Ovary (tissue), 7 donors: ENCODE measurements at regions not wholly inside any gene's neighbourhood (a gene's known extent, or its start where the extent isn't known, plus 50 kb on each side); places are given as distances from the start of the nearest gene placed in this dataset.

Source experiments
- DNase-seq, 5 donors: peaks; one replicate each; pipeline ENCODE4 v3.0.0-alpha.2; 2019 to 2020
- H3K27ac ChIP-seq, 2 donors: fragments of 200-600 bp; one replicate each; pipeline versions ENCODE4 v1.5.1 to v1.8.0; 2019 to 2022
- H3K27me3 ChIP-seq: fragments of 200-600 bp; one replicate; pipeline ENCODE4 v1.8.0; 2022
- H3K36me3 ChIP-seq: fragments of 200-600 bp; sonication (generic); one replicate; pipeline ENCODE4 v1.5.1; 2019
- H3K4me1 ChIP-seq: one replicate; pipeline ENCODE4 v1.8.1; 2013; ENCODE audit warnings: mild to moderate bottlenecking, moderate library complexity; ENCODE audit not compliant: insufficient read depth
- H3K4me3 ChIP-seq: fragments of 200-600 bp; sonication (generic); one replicate; pipeline ENCODE4 v1.5.1; 2017
- H3K9me3 ChIP-seq, 2 donors: fragments of 200-600 bp in 1 of 2; sonication (generic) in 1 of 2; one replicate each; pipeline versions ENCODE4 v1.5.1 to v1.8.1; 2013 to 2019; ENCODE audit warnings: mild to moderate bottlenecking in 1 of 2, moderate library complexity in 1 of 2
- EP300 ChIP-seq: sonication (generic); formaldehyde crosslinking; IDR thresholded peaks from one replicate; pipeline ENCODE4 v1.6.1; 2017; ENCODE audit warnings: antibody characterized with exemption
- POLR2A ChIP-seq: fragments of 450-650 bp; IDR thresholded peaks from one replicate; pipeline ENCODE4 v1.6.1; 2017; ENCODE audit warnings: antibody characterized with exemption, mild to moderate bottlenecking, moderate library complexity
- WGBS, 3 donors: extraction: QIAGEN DNeasy Blood & Tissue Kit in 1 of 3; methylation state at CpG; one replicate each; pipeline versions ENCODE4 v1.1.5 to v1.1.7; 2013 to 2017; 5-methylcytosine and 5-hydroxymethylcytosine counted together
- intact Hi-C, 4 donors: fragments of 100-400 bp; cut with DNase I; formaldehyde crosslinking; loops; one replicate each; pipeline versions ENCODE4 v1.11.0 to v1.15.1; 2022 to 2023
- TF ChIP-seq, protein P1 (sequence below), 3 donors: fragments of 450-650 bp in 2 of 3; fragments of 200-600 bp in 1 of 3; IDR thresholded peaks; one replicate each; pipeline versions ENCODE4 v1.5.1 to v1.8.0; 2016 to 2022; ENCODE audit warnings: antibody characterized with exemption in 3 of 3, mild to moderate bottlenecking in 1 of 3
- donor health status: DM: no; HTN: no; CAD: no; lungs with moderate emphysema.
- donor health status: DM: no; HTN: no; CAD: no.
- donor health status: Bipolar disorder and iron deficiency.
- donor health status: DM: no; HTN: no; CAD: no.
- donor health status: DM: yes; HTN: yes; CAD: no.

DNA sequence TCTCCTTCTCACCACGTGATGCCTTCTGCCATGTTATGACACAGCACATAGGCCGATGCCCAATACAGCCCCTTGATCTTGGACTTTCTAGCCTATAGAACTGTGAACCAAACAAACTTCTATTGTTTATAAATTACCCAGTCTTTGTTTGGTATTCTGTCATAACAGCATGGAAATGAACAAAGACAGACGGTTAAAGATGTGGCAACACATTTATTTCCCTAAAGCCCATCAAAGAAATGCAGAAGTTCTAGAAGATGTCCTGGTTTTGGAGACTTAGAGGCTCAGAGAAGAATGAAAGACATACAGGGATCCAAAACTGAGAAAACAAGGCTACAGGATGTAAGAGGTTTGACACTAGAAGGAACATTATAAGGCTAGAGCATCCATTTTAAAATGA, 600.8 kb upstream of the DAB2 start:
- intact Hi-C loops = no loop called here
- TF ChIP-seq EP300 (no peak), POLR2A (no peak)
- TF ChIP-seq, protein P1, sequence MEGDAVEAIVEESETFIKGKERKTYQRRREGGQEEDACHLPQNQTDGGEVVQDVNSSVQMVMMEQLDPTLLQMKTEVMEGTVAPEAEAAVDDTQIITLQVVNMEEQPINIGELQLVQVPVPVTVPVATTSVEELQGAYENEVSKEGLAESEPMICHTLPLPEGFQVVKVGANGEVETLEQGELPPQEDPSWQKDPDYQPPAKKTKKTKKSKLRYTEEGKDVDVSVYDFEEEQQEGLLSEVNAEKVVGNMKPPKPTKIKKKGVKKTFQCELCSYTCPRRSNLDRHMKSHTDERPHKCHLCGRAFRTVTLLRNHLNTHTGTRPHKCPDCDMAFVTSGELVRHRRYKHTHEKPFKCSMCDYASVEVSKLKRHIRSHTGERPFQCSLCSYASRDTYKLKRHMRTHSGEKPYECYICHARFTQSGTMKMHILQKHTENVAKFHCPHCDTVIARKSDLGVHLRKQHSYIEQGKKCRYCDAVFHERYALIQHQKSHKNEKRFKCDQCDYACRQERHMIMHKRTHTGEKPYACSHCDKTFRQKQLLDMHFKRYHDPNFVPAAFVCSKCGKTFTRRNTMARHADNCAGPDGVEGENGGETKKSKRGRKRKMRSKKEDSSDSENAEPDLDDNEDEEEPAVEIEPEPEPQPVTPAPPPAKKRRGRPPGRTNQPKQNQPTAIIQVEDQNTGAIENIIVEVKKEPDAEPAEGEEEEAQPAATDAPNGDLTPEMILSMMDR (IDR thresholded peaks at IDR 0.05) = no peak
- Histone ChIP-seq H3K27me3 (no peaks in the 10 kb centered on the region), H3K27ac (no peak overlapping the region), H3K9me3 (no peaks in the 10 kb centered on the region), H3K4me3 (no peak overlapping the region), H3K4me1 (no peaks in the 10 kb centered on the region), H3K36me3 (no peaks in the 10 kb centered on the region)
- no peak for DNase-seq
- 79 to 91% (median 89%) methylated on average over 3 of the region's 3 CpGs for WGBS, 3 donors

DNA sequence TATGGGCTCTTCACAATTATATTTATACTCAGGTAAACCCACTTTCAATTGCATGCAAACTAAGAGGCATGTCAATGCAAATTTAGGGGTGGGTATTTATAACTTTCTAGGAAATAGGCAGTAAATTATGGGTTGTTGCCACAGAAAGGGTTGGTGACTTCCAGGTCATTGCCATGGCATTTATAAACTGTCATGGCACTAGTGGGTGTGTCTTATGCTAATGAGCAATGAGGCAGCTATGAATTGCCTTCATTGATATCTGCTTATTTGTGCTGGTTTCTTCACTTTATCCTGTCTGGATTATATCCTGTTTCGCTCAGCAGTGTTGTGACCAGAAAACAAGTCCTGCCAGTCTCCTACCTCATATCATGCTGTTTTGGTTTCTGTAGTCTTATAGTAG, 597.3 kb upstream of the DAB2 start:
- TF ChIP-seq, protein P1 (IDR thresholded peaks at IDR 0.05) = no peak
- TF ChIP-seq EP300 = no peak
- no peak for TF ChIP-seq POLR2A
- intact Hi-C loops = no loop called here
- no peaks in the 10 kb centered on the region for H3K36me3 ChIP-seq
- no peak for DNase-seq
- no peak overlapping the region for H3K27ac ChIP-seq
- WGBS, 3 donors = 45 to 91% (median 88%) methylated on average over 1 of the region's 1 CpG
- no peak overlapping the region for H3K4me3 ChIP-seq
- H3K27me3 ChIP-seq = no peaks in the 10 kb centered on the region
- no peaks in the 10 kb centered on the region for H3K4me1 ChIP-seq
- no peaks in the 10 kb centered on the region for H3K9me3 ChIP-seq

DNA sequence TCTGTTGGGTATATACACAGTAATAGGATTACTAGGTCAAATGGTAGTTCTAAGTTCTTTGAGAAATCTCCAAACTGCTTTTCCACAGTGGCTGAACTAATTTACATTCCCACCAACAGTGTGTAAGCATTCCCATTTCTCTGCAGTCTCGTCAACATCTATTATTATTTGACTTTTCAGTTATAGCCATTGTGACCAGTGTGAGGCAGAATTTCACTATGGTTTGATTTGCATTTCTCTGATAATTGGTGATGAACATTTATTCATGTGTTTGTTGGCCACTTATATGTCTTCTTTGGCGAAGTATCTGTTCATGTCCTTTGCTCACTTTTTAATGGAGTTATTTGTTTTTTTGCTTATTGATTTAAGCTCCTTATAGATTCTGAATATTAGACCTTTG, 596.2 kb upstream of the DAB2 start:
- WGBS, 3 donors = 68 to 75% (median 69%) methylated on average over 2 of the region's 2 CpGs
- intact Hi-C loops = no loop called here

DNA sequence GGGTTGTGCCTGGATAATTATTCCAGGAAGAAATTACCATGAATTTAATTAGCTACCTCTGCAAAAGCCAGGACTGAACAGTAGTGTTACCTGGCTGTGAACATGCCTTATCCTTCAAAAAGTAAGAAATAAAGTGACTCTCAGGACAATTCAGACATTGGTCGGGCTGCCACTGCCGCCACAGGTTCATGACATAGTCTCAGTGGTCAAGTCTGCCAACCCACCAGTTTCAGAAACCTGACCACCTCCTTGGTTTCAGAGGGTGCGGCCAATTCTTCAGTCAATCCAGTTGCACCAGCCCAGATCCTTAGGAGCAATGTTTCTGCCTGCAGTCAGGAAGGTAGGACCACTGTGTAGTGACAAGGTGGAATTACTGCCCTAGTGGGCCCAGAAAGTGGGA, 593.1 kb upstream of the DAB2 start:
- H3K9me3 ChIP-seq = no peaks in the 10 kb centered on the region
- no peaks in the 10 kb centered on the region for H3K36me3 ChIP-seq
- no peak for DNase-seq
- TF ChIP-seq, protein P1 (IDR thresholded peaks at IDR 0.05) = no peak
- TF ChIP-seq POLR2A (no peak), EP300 (no peak)
- no peak overlapping the region for H3K4me3 ChIP-seq
- no peak overlapping the region for H3K27ac ChIP-seq
- intact Hi-C loops = no loop called here
- H3K4me1 ChIP-seq = no peaks in the 10 kb centered on the region
- 85 to 92% (median 87%) methylated on average over 3 of the region's 3 CpGs for WGBS, 3 donors
- H3K27me3 ChIP-seq = no peaks in the 10 kb centered on the region

More for the DNA sequence above, 596.2 kb upstream of the DAB2 start:
- TF ChIP-seq, protein P1 (IDR thresholded peaks at IDR 0.05) = no peak
- TF ChIP-seq POLR2A (no peak), EP300 (no peak)
- Histone ChIP-seq H3K4me3 (no peak overlapping the region), H3K27ac (no peak overlapping the region), H3K27me3 (no peaks in the 10 kb centered on the region), H3K9me3 (no peaks in the 10 kb centered on the region), H3K36me3 (no peaks in the 10 kb centered on the region), H3K4me1 (no peaks in the 10 kb centered on the region)
- no peak for DNase-seq

DNA sequence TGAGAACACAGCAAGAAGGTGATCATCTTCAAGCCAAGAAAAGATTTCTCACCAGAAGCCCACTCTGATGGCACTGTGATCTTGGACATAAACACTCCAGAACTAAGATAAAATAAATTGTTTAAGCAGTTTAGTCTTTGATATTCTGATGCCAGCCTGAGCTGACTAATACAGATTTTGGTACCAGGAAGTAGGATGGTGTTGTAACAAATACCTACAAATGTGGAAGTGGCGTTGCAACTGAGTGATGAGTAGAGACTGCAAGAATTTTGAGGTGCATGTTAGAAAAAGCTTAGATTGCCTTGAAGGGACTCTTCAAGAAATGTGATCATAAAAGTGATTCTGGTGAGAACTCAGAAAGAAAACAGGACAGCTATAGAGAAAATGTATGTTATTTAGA, 592.4 kb upstream of the DAB2 start:
- TF ChIP-seq POLR2A = no peak
- TF ChIP-seq, protein P1 (IDR thresholded peaks at IDR 0.05) = no peak
- TF ChIP-seq EP300 = no peak
- Histone ChIP-seq H3K4me3 (no peak overlapping the region), H3K27me3 (no peaks in the 10 kb centered on the region), H3K36me3 (no peaks in the 10 kb centered on the region), H3K9me3 (no peaks in the 10 kb centered on the region), H3K4me1 (no peaks in the 10 kb centered on the region), H3K27ac (no peak overlapping the region)
- 83 to 93% (median 87%) methylated on average over 1 of the region's 1 CpG for WGBS, 3 donors
- intact Hi-C loops = no loop called here
- DNase-seq = no peak
